COLO829 (cell line): ENCODE measurements at regions not wholly inside any gene's neighbourhood (a gene's known extent, or its start where the extent isn't known, plus 50 kb on each side); places are given as distances from the start of the nearest gene placed in this dataset.

Experiments
- DNase-seq: peaks from one replicate; pipeline ENCODE4 v3.0.0; 2012; ENCODE audit warnings: low spot score

GRCh38 chr16:80040413-80040812, 439.9 kb upstream of the MAF start:
- DNase-seq, result no peak

- DNase-seq, result no peak
These were observed 439.2 kb upstream of the MAF start for GRCh38 chr16:80039777-80040176.

GRCh38 chr16:80038566-80038965, 438.0 kb upstream of the MAF start:
- DNase-seq, result no peak

- DNase-seq, result no peak
These were observed 434.6 kb upstream of the MAF start for GRCh38 chr16:80034948-80035663.

GRCh38 chr16:80034469-80034826, 433.9 kb upstream of the MAF start:
- no peak for DNase-seq

GRCh38 chr16:80033783-80034468, 433.4 kb upstream of the MAF start:
- no peak for DNase-seq

- no peak for DNase-seq
These were observed 429.4 kb upstream of the MAF start for GRCh38 chr16:80029761-80030481.

- no peak for DNase-seq
These were observed 428.8 kb upstream of the MAF start for GRCh38 chr16:80029381-80029630.

GRCh38 chr16:80028581-80029380, 428.2 kb upstream of the MAF start:
- no peak for DNase-seq

- peak; percentile 89 for DNase-seq
These were observed 426.7 kb upstream of the MAF start for GRCh38 chr16:80027007-80027965.

GRCh38 chr16:80025236-80025635, 424.7 kb upstream of the MAF start:
- DNase-seq, result no peak

GRCh38 chr16:80024443-80024842, 423.9 kb upstream of the MAF start:
- no peak for DNase-seq

- no peak for DNase-seq
These were observed 423.3 kb upstream of the MAF start for GRCh38 chr16:80023865-80024264.

- no peak for DNase-seq
These were observed 418.9 kb upstream of the MAF start for GRCh38 chr16:80019395-80019794.

- DNase-seq, result no peak
These were observed 417.9 kb upstream of the MAF start for GRCh38 chr16:80018466-80018865.

GRCh38 chr16:80016731-80017326, 416.3 kb upstream of the MAF start:
- no peak for DNase-seq

GRCh38 chr16:80015566-80015965, 415.0 kb upstream of the MAF start:
- DNase-seq, result peak; percentile 51

- no peak for DNase-seq
These were observed 413.9 kb upstream of the MAF start for GRCh38 chr16:80014241-80014939.

- no peak for DNase-seq
These were observed 412.0 kb upstream of the MAF start for GRCh38 chr16:80012586-80012985.

- no peak for DNase-seq
These were observed 409.6 kb upstream of the MAF start for GRCh38 chr16:80009971-80010659.
